T-cell (primary cell): ENCODE measurements at regions not wholly inside any gene's neighbourhood (a gene's known extent, or its start where the extent isn't known, plus 50 kb on each side); places are given as distances from the start of the nearest gene placed in this dataset.

ENCODE experiments used
- ATAC-seq, 4 experiments: fragments of 200-7000 bp in 3 of 4; fragments of 150-1000 bp in 1 of 4; cut with Tn5 transposase; replicated peaks in 1 of 4; 1 replicate in 3 of 4; 2 replicates in 1 of 4; pipeline ENCODE4 v1.10.0; 2021; ENCODE audit warnings: moderate library complexity in 3 of 4, mild to moderate bottlenecking in 2 of 4, moderate number of reproducible peaks in 1 of 4
- CTCF ChIA-PET, 2 donors: fragments of 300-600 bp; sonication (Branson Sonifier 250); formaldehyde crosslinking; loops; one replicate each; lab custom pipeline; 2022; ENCODE audit warnings: antibody characterized with exemption in 2 of 2; lab: Charles Lee
- POLR2A ChIA-PET, 2 donors: fragments of 300-600 bp; sonication (Branson Sonifier 250); formaldehyde crosslinking; loops; one replicate each; lab custom pipeline; 2022; ENCODE audit warnings: antibody characterized with exemption in 2 of 2; lab: Charles Lee
- DNase-seq, 35 experiments: peaks; one replicate each; pipeline versions ENCODE4 v3.0.0 to v3.0.0-alpha.2; 2013 to 2023
- H3K27ac ChIP-seq: one replicate; pipeline ENCODE4 v1.5.1; 2013; ENCODE audit warnings: low read length
- H3K27me3 ChIP-seq, 2 experiments: replicated peaks in 1 of 2; 1 replicate in 1 of 2; 2 replicates in 1 of 2; pipeline versions ENCODE4 v1.6.1 to v1.7.0; 2013; ENCODE audit warnings: low read length in 1 of 2, mixed read lengths in 1 of 2; ENCODE audit not compliant: control insufficient read depth in 2 of 2, insufficient read depth in 2 of 2; ENCODE audit errors: extremely low read depth in 1 of 2
- H3K36me3 ChIP-seq, 2 donors: 1 replicate in 1 of 2; 2 replicates in 1 of 2; pipeline versions ENCODE4 v1.6.1 to v1.7.0; 2013; ENCODE audit warnings: low read length in 1 of 2; ENCODE audit not compliant: control insufficient read depth in 2 of 2, insufficient read depth in 1 of 2; ENCODE audit errors: extremely low read depth in 1 of 2
- H3K4me1 ChIP-seq, 2 experiments: 1 replicate in 1 of 2; 2 replicates in 1 of 2; pipeline versions ENCODE4 v1.6.1 to v1.7.0; 2013; ENCODE audit warnings: low read length in 2 of 2, mixed read lengths in 1 of 2; ENCODE audit not compliant: insufficient read depth in 2 of 2, control insufficient read depth in 1 of 2; ENCODE audit errors: extremely low read depth in 1 of 2
- H3K4me3 ChIP-seq, 2 donors: 1 replicate in 1 of 2; 2 replicates in 1 of 2; pipeline versions ENCODE4 v1.5.1 to v1.7.0; 2013; ENCODE audit warnings: mild to moderate bottlenecking in 2 of 2, low read length in 1 of 2, moderate library complexity in 1 of 2; ENCODE audit not compliant: control insufficient read depth in 1 of 2; ENCODE audit errors: extremely low read depth in 1 of 2
- H3K9me3 ChIP-seq: 2 replicates; pipeline ENCODE4 v1.7.0; 2013
- H3K27ac Mint-ChIP-seq, 2 donors: one replicate each; pipeline ENCODE4 v1.8.0; 2020 to 2021; ENCODE audit warnings: mild to moderate bottlenecking in 2 of 2, mixed read lengths in 2 of 2
- H3K27me3 Mint-ChIP-seq, 2 donors: one replicate each; pipeline ENCODE4 v1.8.0; 2021 to 2022; ENCODE audit warnings: mixed read lengths in 2 of 2
- H3K36me3 Mint-ChIP-seq: one replicate; pipeline ENCODE4 v1.8.0; 2021; ENCODE audit warnings: mixed read lengths
- H3K4me1 Mint-ChIP-seq, 3 donors: one replicate each; pipeline ENCODE4 v1.8.0; 2020 to 2022; ENCODE audit warnings: mixed read lengths in 3 of 3, mild to moderate bottlenecking in 1 of 3
- H3K4me3 Mint-ChIP-seq, 3 donors: one replicate each; pipeline ENCODE4 v1.8.0; 2020 to 2022; ENCODE audit warnings: mild to moderate bottlenecking in 3 of 3, mixed read lengths in 3 of 3, moderate library complexity in 3 of 3
- H3K9me3 Mint-ChIP-seq, 3 donors: one replicate each; pipeline ENCODE4 v1.8.0; 2020 to 2022; ENCODE audit warnings: mixed read lengths in 3 of 3
- WGBS: methylation state at CpG from one replicate; pipeline ENCODE4 v1.1.5; 2013; ENCODE audit warnings: missing lambda C conversion rate; ENCODE audit not compliant: insufficient coverage; 5-methylcytosine and 5-hydroxymethylcytosine counted together

DNA sequence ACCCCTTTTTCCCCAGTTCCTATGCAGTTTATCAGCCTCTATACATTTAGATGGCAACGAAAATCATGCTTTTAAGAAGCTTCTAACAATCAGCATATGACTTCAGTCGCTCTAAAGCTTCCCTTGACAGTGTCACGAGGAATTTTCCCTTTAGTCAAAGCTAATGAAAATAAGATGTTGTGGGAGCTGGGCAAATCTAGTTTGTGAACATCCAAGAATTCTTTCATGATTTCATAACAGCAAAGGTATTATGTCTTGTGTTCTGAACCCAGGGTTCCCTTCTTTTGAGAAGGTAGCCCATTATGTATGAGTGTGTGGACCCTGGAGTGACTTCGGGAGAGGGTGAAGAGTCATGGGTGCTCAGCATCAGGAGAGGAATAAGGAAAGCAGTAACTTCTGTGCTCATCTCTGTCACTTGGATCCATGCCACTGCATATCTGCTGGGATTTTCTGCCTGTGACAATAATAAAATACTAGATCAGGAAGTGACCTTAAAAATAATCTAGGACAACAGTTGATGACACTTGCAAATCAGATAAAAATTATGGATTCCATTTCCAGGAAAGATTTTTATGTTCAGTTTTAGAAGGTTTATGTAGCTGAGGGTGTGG is 102.4 kb downstream of the PCSK1 start:
- WGBS, result 80% methylated on average over 1 of the region's 4 CpGs
- no peak for ATAC-seq
- no peak overlapping the region for H3K4me3 Mint-ChIP-seq

GRCh38 chr5:96329886-96330529 is 103.0 kb downstream of the PCSK1 start:
- ChIA-PET CTCF (interaction anchor here in 1 of 2 donors (0.8 to 1.3 kb wide), 2 partner anchors 8 to 15 kb away, joined by 3 read pairs; no protein-coding TSS in a partner anchor), POLR2A (no interaction called here)
- Mint-ChIP-seq H3K4me3 (no peak overlapping the region), H3K4me1 (no peaks in the 10 kb centered on the region), H3K27ac (no peak overlapping the region), H3K27me3 (peaks cover 17 to 25% of the 10 kb centered on the region in 2 donors), H3K9me3 (no peaks in the 10 kb centered on the region), H3K36me3 (no peaks in the 10 kb centered on the region)
- peaks cover 0 to 6% of the 10 kb centered on the region in 2 experiments for H3K27me3 ChIP-seq
- no peaks in the 10 kb centered on the region for H3K36me3 ChIP-seq
- H3K4me3 ChIP-seq, result no peak overlapping the region
- no peaks in the 10 kb centered on the region for H3K9me3 ChIP-seq
- no peak overlapping the region for H3K27ac ChIP-seq
- ATAC-seq (no peak), DNase-seq (no peak)
- WGBS, result no CpG with 5 or more reads among the region's 2 CpGs
- H3K4me1 ChIP-seq, result no peaks in the 10 kb centered on the region

More for the DNA sequence above, 102.4 kb downstream of the PCSK1 start:
- Mint-ChIP-seq H3K27me3 (peaks cover 17 to 25% of the 10 kb centered on the region in 2 donors), H3K4me1 (no peaks in the 10 kb centered on the region), H3K9me3 (no peaks in the 10 kb centered on the region), H3K36me3 (no peaks in the 10 kb centered on the region), H3K27ac (no peak overlapping the region)
- no peak overlapping the region for H3K27ac ChIP-seq
- CTCF ChIA-PET, result interaction anchor here in 1 of 2 donors (0.8 kb wide), 1 partner anchor 15 kb away, joined by 3 read pairs; no protein-coding TSS in a partner anchor
- no peaks in the 10 kb centered on the region for H3K4me1 ChIP-seq
- peaks cover 0 to 6% of the 10 kb centered on the region in 2 experiments for H3K27me3 ChIP-seq
- no peak overlapping the region for H3K4me3 ChIP-seq
- H3K36me3 ChIP-seq, result no peaks in the 10 kb centered on the region
- POLR2A ChIA-PET, result no interaction called here
- no peak for DNase-seq
- no peaks in the 10 kb centered on the region for H3K9me3 ChIP-seq

GRCh38 chr5:96329289-96329688 is 103.8 kb downstream of the PCSK1 start:
- no peaks in the 10 kb centered on the region for H3K4me1 ChIP-seq
- H3K27me3 Mint-ChIP-seq, result peaks cover 17 to 25% of the 10 kb centered on the region in 2 donors
- H3K36me3 Mint-ChIP-seq, result no peaks in the 10 kb centered on the region
- H3K4me3 Mint-ChIP-seq, result no peak overlapping the region
- CTCF ChIA-PET, result interaction anchor here in 1 of 2 donors (1.3 kb wide), 1 partner anchor 8 kb away, joined by 3 read pairs; no protein-coding TSS in a partner anchor
- H3K27ac Mint-ChIP-seq, result no peak overlapping the region
- no peaks in the 10 kb centered on the region for H3K4me1 Mint-ChIP-seq
- no CpG with 5 or more reads among the region's 1 CpG for WGBS
- DNase-seq, result no peak
- no peak for ATAC-seq
- H3K4me3 ChIP-seq, result no peak overlapping the region
- H3K9me3 ChIP-seq, result no peaks in the 10 kb centered on the region
- peaks cover 0 to 6% of the 10 kb centered on the region in 2 experiments for H3K27me3 ChIP-seq
- no peaks in the 10 kb centered on the region for H3K9me3 Mint-ChIP-seq
- H3K36me3 ChIP-seq, result no peaks in the 10 kb centered on the region
- no peak overlapping the region for H3K27ac ChIP-seq
- POLR2A ChIA-PET, result interaction anchor here in 1 of 2 donors (0.5 kb wide), 1 partner anchor 11 kb away, joined by 3 read pairs; no protein-coding TSS in a partner anchor

- no peak overlapping the region for H3K4me3 Mint-ChIP-seq
- H3K9me3 Mint-ChIP-seq, result no peaks in the 10 kb centered on the region
- Histone ChIP-seq H3K36me3 (no peaks in the 10 kb centered on the region), H3K4me1 (no peaks in the 10 kb centered on the region), H3K4me3 (no peak overlapping the region), H3K27ac (no peak overlapping the region), H3K9me3 (no peaks in the 10 kb centered on the region), H3K27me3 (peaks cover 0 to 2% of the 10 kb centered on the region in 2 experiments)
- no peak overlapping the region for H3K27ac Mint-ChIP-seq
- ChIA-PET POLR2A (no interaction called here), CTCF (interaction anchor here in 1 of 2 donors (0.6 to 1.8 kb wide), 5 partner anchors 9 to 1141 kb away, joined by 3 to 6 read pairs (median 5); no protein-coding TSS in a partner anchor)
- no peak for DNase-seq
- H3K36me3 Mint-ChIP-seq, result no peaks in the 10 kb centered on the region
- ATAC-seq, result no peak
- peaks cover 12 to 25% of the 10 kb centered on the region in 2 donors for H3K27me3 Mint-ChIP-seq
- H3K4me1 Mint-ChIP-seq, result no peaks in the 10 kb centered on the region
- WGBS, result no CpG with 5 or more reads among the region's 2 CpGs
Observed at GRCh38 chr5:96327722-96328121, 105.3 kb downstream of the PCSK1 start.

DNA sequence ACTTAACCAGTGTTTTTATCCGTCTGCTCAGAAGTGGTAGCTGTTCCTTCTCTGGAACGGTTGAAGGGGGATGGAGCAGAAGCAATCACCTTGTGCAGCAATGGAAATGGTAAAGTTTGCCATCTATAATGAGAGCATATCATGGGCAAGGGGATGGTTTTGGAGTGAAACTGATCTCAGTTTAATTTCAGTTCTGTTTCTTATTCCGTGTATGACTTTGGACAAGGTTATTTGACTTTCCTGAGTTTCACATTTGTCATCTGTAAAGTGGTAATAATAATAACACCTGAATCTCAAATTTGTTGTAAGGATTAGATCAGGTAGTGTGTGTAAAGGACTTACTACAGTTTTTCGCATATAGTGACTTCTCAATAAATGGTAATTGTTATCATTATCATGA is 106.1 kb downstream of the PCSK1 start:
- H3K27ac ChIP-seq, result no peak overlapping the region
- ATAC-seq (no peak), DNase-seq (no peak)
- POLR2A ChIA-PET, result interaction anchor here in 1 of 2 donors (0.6 kb wide), 1 partner anchor 488 kb away, joined by 3 read pairs; no protein-coding TSS in a partner anchor
- H3K9me3 Mint-ChIP-seq, result no peaks in the 10 kb centered on the region
- H3K4me3 ChIP-seq, result no peak overlapping the region
- H3K9me3 ChIP-seq, result no peaks in the 10 kb centered on the region
- H3K4me3 Mint-ChIP-seq, result no peak overlapping the region
- no peaks in the 10 kb centered on the region for H3K36me3 Mint-ChIP-seq
- H3K27me3 Mint-ChIP-seq, result peaks cover 9 to 24% of the 10 kb centered on the region in 2 donors
- no peak overlapping the region for H3K27ac Mint-ChIP-seq
- 81% methylated on average over 3 of the region's 4 CpGs for WGBS
- CTCF ChIA-PET, result interaction anchor here in 1 of 2 donors (0.7 kb wide), 1 partner anchor 44 kb away, joined by 6 read pairs; no protein-coding TSS in a partner anchor
- peaks cover 0 to 3% of the 10 kb centered on the region in 2 experiments for H3K27me3 ChIP-seq
- H3K4me1 Mint-ChIP-seq, result no peaks in the 10 kb centered on the region
- no peaks in the 10 kb centered on the region for H3K36me3 ChIP-seq
- no peaks in the 10 kb centered on the region for H3K4me1 ChIP-seq

DNA sequence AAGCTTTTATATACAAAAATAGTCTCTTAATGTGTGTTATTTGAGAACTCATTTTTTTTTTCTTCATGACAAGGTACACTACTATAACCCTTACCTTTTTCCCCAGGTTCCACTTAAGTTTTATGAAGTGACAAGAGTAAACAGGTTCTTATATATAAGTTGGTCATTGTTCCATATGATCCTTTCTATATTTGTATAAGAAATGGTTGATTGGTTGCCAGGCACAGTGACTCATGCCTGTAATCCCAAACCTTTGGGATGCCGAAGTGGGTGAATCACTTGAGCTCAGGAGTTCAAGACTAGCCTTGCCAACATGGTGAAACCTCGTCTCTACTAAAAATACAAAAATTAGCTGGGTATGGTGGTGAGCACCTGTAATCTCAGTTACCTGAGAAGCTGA is 108.3 kb downstream of the PCSK1 start:
- no peaks in the 10 kb centered on the region for H3K36me3 ChIP-seq
- CTCF ChIA-PET, result interaction anchor here in 1 of 2 donors (0.6 kb wide), 1 partner anchor 476 kb away, joined by 4 read pairs; no protein-coding TSS in a partner anchor
- DNase-seq, result no peak
- Mint-ChIP-seq H3K4me3 (no peak overlapping the region), H3K9me3 (no peaks in the 10 kb centered on the region), H3K4me1 (no peaks in the 10 kb centered on the region), H3K36me3 (no peaks in the 10 kb centered on the region), H3K27ac (no peak overlapping the region), H3K27me3 (peaks cover 8 to 11% of the 10 kb centered on the region in 2 donors)
- no peak for ATAC-seq
- H3K4me3 ChIP-seq, result no peak overlapping the region
- POLR2A ChIA-PET, result no interaction called here
- H3K27ac ChIP-seq, result no peak overlapping the region
- no peaks in the 10 kb centered on the region for H3K4me1 ChIP-seq
- WGBS, result no CpG with 5 or more reads among the region's 2 CpGs
- H3K27me3 ChIP-seq, result peaks cover 0 to 3% of the 10 kb centered on the region in 2 experiments
- H3K9me3 ChIP-seq, result no peaks in the 10 kb centered on the region
